CD14-positive monocyte (primary cell): ENCODE measurements at regions not wholly inside any gene's neighbourhood (a gene's known extent, or its start where the extent isn't known, plus 50 kb on each side); places are given as distances from the start of the nearest gene placed in this dataset.

Source experiments
- DNase-seq, 3 donors: peaks; one replicate each; pipeline ENCODE4 v3.0.0-alpha.2; 2011 to 2022
- H2AFZ ChIP-seq: 2 replicates; pipeline ENCODE4 v1.6.0; 2012; ENCODE audit warnings: mild to moderate bottlenecking, low read depth, low read length, inconsistent platforms; ENCODE audit not compliant: insufficient read depth, poor library complexity, severe bottlenecking
- H3K27ac ChIP-seq, 2 donors: 1 replicate in 1 of 2; 2 replicates in 1 of 2; pipeline ENCODE4 v1.5.1; 2012 to 2013; ENCODE audit warnings: low read length in 2 of 2, control low read depth in 1 of 2, inconsistent platforms in 1 of 2, low read depth in 1 of 2, mild to moderate bottlenecking in 1 of 2
- H3K27me3 ChIP-seq, 2 donors: one replicate each; pipeline versions ENCODE4 v1.6.0 to v1.6.1; 2011 to 2013; ENCODE audit warnings: low read length in 2 of 2; ENCODE audit not compliant: control insufficient read depth in 2 of 2, insufficient read depth in 2 of 2
- H3K36me3 ChIP-seq, 2 donors: replicated peaks in 1 of 2; 1 replicate in 1 of 2; 2 replicates in 1 of 2; pipeline versions ENCODE4 v1.5.1 to v1.6.1; 2012 to 2013; ENCODE audit warnings: low read length in 2 of 2, control low read depth in 1 of 2, inconsistent platforms in 1 of 2, mild to moderate bottlenecking in 1 of 2; ENCODE audit not compliant: insufficient read depth in 2 of 2, control insufficient read depth in 1 of 2
- H3K4me1 ChIP-seq, 2 donors: 1 replicate in 1 of 2; 2 replicates in 1 of 2; pipeline versions ENCODE4 v1.5.1 to v1.6.1; 2012 to 2013; ENCODE audit warnings: low read length in 2 of 2, control low read depth in 1 of 2, inconsistent platforms in 1 of 2, mild to moderate bottlenecking in 1 of 2, moderate library complexity in 1 of 2; ENCODE audit not compliant: insufficient read depth in 2 of 2, control insufficient read depth in 1 of 2
- H3K4me2 ChIP-seq: replicated peaks from 2 replicates; pipeline ENCODE3; 2012; ENCODE audit warnings: low read length, moderate library complexity, mild to moderate bottlenecking; ENCODE audit not compliant: poor library complexity, severe bottlenecking; ENCODE audit errors: extremely low read depth
- H3K4me3 ChIP-seq, 3 experiments: fragments of 200-600 bp in 1 of 3; sonication (generic) in 1 of 3; replicated peaks in 1 of 3; 1 replicate in 2 of 3; 2 replicates in 1 of 3; pipeline ENCODE4 v1.5.1; 2011 to 2013; ENCODE audit warnings: low read length in 3 of 3, mild to moderate bottlenecking in 3 of 3, control low read depth in 2 of 3, low read depth in 2 of 3, inconsistent platforms in 1 of 3, moderate library complexity in 1 of 3
- H3K79me2 ChIP-seq: 2 replicates; pipeline ENCODE4 v1.6.0; 2012; ENCODE audit warnings: mild to moderate bottlenecking, control low read depth, inconsistent platforms, low read length, moderate library complexity; ENCODE audit not compliant: insufficient read depth
- H3K9ac ChIP-seq: 2 replicates; pipeline ENCODE4 v1.6.0; 2017; ENCODE audit warnings: low read length, mild to moderate bottlenecking; ENCODE audit not compliant: insufficient read depth, poor library complexity, severe bottlenecking
- H3K9me3 ChIP-seq, 2 donors: replicated peaks in 1 of 2; 1 replicate in 1 of 2; 2 replicates in 1 of 2; pipeline versions ENCODE4 v1.5.1 to v1.6.1; 2012 to 2013; ENCODE audit warnings: low read length in 2 of 2, control low read depth in 1 of 2; ENCODE audit not compliant: control insufficient read depth in 1 of 2, insufficient read depth in 1 of 2
- H4K20me1 ChIP-seq: 2 replicates; pipeline ENCODE4 v1.6.0; 2012; ENCODE audit warnings: mild to moderate bottlenecking, low read length, control low read depth, moderate library complexity; ENCODE audit not compliant: insufficient read depth
- H3K27ac Mint-ChIP-seq, 7 donors: one replicate each; pipeline ENCODE4 v1.8.0; 2020; ENCODE audit warnings: mild to moderate bottlenecking in 7 of 7, mixed read lengths in 7 of 7, moderate library complexity in 6 of 7, inconsistent platforms in 2 of 7
- H3K27me3 Mint-ChIP-seq, 3 donors: one replicate each; pipeline ENCODE4 v1.8.0; 2021 to 2022; ENCODE audit warnings: low read depth in 3 of 3, mild to moderate bottlenecking in 3 of 3, mixed read lengths in 3 of 3, moderate library complexity in 3 of 3, inconsistent platforms in 1 of 3
- H3K36me3 Mint-ChIP-seq, 2 donors: one replicate each; pipeline ENCODE4 v1.8.0; 2020; ENCODE audit warnings: mixed read lengths in 2 of 2, inconsistent platforms in 1 of 2, mild to moderate bottlenecking in 1 of 2
- H3K4me1 Mint-ChIP-seq: one replicate; pipeline ENCODE4 v1.8.0; 2020; ENCODE audit warnings: mild to moderate bottlenecking, mixed read lengths
- H3K4me3 Mint-ChIP-seq, 2 donors: one replicate each; pipeline ENCODE4 v1.8.0; 2020; ENCODE audit warnings: mild to moderate bottlenecking in 2 of 2, mixed read lengths in 2 of 2, moderate library complexity in 1 of 2
- H3K9me3 Mint-ChIP-seq, 7 donors: one replicate each; pipeline ENCODE4 v1.8.0; 2020 to 2022; ENCODE audit warnings: mixed read lengths in 7 of 7, mild to moderate bottlenecking in 6 of 7, moderate library complexity in 6 of 7, inconsistent platforms in 2 of 7
- CTCF ChIP-seq: fragments of 200-600 bp; IDR thresholded peaks from one replicate; pipeline ENCODE4 v1.8.0; 2022; ENCODE audit warnings: antibody characterized with exemption, mild to moderate bottlenecking
- WGBS: methylation state at CpG from one replicate; pipeline ENCODE4 v1.1.5; 2013; ENCODE audit warnings: missing lambda C conversion rate; ENCODE audit not compliant: insufficient coverage; 5-methylcytosine and 5-hydroxymethylcytosine counted together
- intact Hi-C, 2 donors: fragments of 100-400 bp; cut with micrococcal nuclease; formaldehyde crosslinking; loops; one replicate each; pipeline versions ENCODE4 v1.15.0 to v1.15.1; 2023

- 100% methylated on average over 1 of the region's 5 CpGs for WGBS
- TF ChIP-seq CTCF = no peak
- Histone ChIP-seq H3K9me3 (no peaks in the 10 kb centered on the region), H3K4me1 (no peaks in the 10 kb centered on the region), H3K27me3 (no peaks in the 10 kb centered on the region), H3K4me2 (no peak overlapping the region), H3K27ac (no peak overlapping the region), H3K79me2 (no peaks in the 10 kb centered on the region), H4K20me1 (no peaks in the 10 kb centered on the region), H2AFZ (no peak overlapping the region), H3K36me3 (no peaks in the 10 kb centered on the region), H3K9ac (no peak overlapping the region), H3K4me3 (no peak overlapping the region)
- no peaks in the 10 kb centered on the region for H3K4me1 Mint-ChIP-seq
- intact Hi-C loops = no loop called here
- peaks cover 0 to 1% (median 0%) of the 10 kb centered on the region in 3 donors for H3K27me3 Mint-ChIP-seq
- no peak for DNase-seq
- H3K36me3 Mint-ChIP-seq = no peaks in the 10 kb centered on the region
- peaks cover 0 to 2% (median 0%) of the 10 kb centered on the region in 7 donors for H3K9me3 Mint-ChIP-seq
- H3K27ac Mint-ChIP-seq = no peak overlapping the region
- H3K4me3 Mint-ChIP-seq = no peak overlapping the region
Observed at GRCh38 chr18:66325251-66325650, 278.6 kb downstream of the CDH19 start.

GRCh38 chr18:66324616-66325015 lies 279.3 kb downstream of the CDH19 start:
- Mint-ChIP-seq H3K4me3 (no peak overlapping the region), H3K27me3 (peaks cover 0 to 1% (median 0%) of the 10 kb centered on the region in 3 donors), H3K36me3 (no peaks in the 10 kb centered on the region), H3K27ac (no peak overlapping the region), H3K4me1 (no peaks in the 10 kb centered on the region), H3K9me3 (peaks cover 0 to 2% (median 0%) of the 10 kb centered on the region in 7 donors)
- Histone ChIP-seq H3K9ac (no peak overlapping the region), H3K9me3 (no peaks in the 10 kb centered on the region), H3K36me3 (no peaks in the 10 kb centered on the region), H2AFZ (no peak overlapping the region), H3K4me1 (no peaks in the 10 kb centered on the region), H3K4me3 (no peak overlapping the region), H4K20me1 (no peaks in the 10 kb centered on the region), H3K27ac (no peak overlapping the region), H3K79me2 (no peaks in the 10 kb centered on the region), H3K4me2 (no peak overlapping the region), H3K27me3 (no peaks in the 10 kb centered on the region)
- DNase-seq = no peak
- no peak for TF ChIP-seq CTCF
- intact Hi-C loops = no loop called here
- no CpG with 5 or more reads among the region's 2 CpGs for WGBS
